Sigmoid colon (tissue), 6 donors: ENCODE measurements at regions not wholly inside any gene's neighbourhood (a gene's known extent, or its start where the extent isn't known, plus 50 kb on each side); places are given as distances from the start of the nearest gene placed in this dataset.

Experiments
- DNase-seq: peaks from one replicate; pipeline ENCODE4 v3.0.0-alpha.2; 2019
- H3K27ac ChIP-seq, 4 donors: fragments of 200-600 bp; sonication (generic); one replicate each; pipeline ENCODE4 v1.5.1; 2016 to 2019; ENCODE audit warnings: mild to moderate bottlenecking in 1 of 4
- H3K27me3 ChIP-seq, 3 donors: fragments of 200-600 bp; sonication (generic); one replicate each; pipeline ENCODE4 v1.5.1; 2019; ENCODE audit warnings: mild to moderate bottlenecking in 1 of 3
- H3K36me3 ChIP-seq, 4 donors: fragments of 200-600 bp; sonication (generic); one replicate each; pipeline ENCODE4 v1.5.1; 2016 to 2019
- H3K4me1 ChIP-seq, 4 donors: fragments of 200-600 bp; sonication (generic); one replicate each; pipeline ENCODE4 v1.5.1; 2017 to 2019
- H3K4me3 ChIP-seq, 4 donors: fragments of 200-600 bp; sonication (generic); one replicate each; pipeline ENCODE4 v1.5.1; 2017 to 2019; ENCODE audit warnings: mild to moderate bottlenecking in 2 of 4, moderate library complexity in 1 of 4
- H3K9me3 ChIP-seq, 4 donors: fragments of 200-600 bp in 3 of 4; sonication (generic) in 3 of 4; one replicate each; pipeline versions ENCODE4 v1.5.1 to v1.6.1; 2013 to 2019
- CTCF ChIP-seq, 4 experiments: fragments of 450-650 bp in 3 of 4; fragments of 200-600 bp in 1 of 4; IDR thresholded peaks; one replicate each; pipeline ENCODE4 v1.5.1; 2016 to 2019; ENCODE audit warnings: antibody characterized with exemption in 4 of 4, mild to moderate bottlenecking in 3 of 4, moderate library complexity in 2 of 4
- EP300 ChIP-seq, 4 donors: sonication (generic); formaldehyde crosslinking; IDR thresholded peaks; one replicate each; pipeline ENCODE4 v1.6.1; 2017; ENCODE audit warnings: antibody characterized with exemption in 4 of 4
- POLR2A ChIP-seq, 2 donors: fragments of 450-650 bp; IDR thresholded peaks; one replicate each; pipeline ENCODE4 v1.6.1; 2016; ENCODE audit warnings: antibody characterized with exemption in 2 of 2, mild to moderate bottlenecking in 2 of 2, moderate library complexity in 2 of 2
- POLR2AphosphoS5 ChIP-seq, 4 donors: sonication (generic); formaldehyde crosslinking; IDR thresholded peaks; one replicate each; pipeline ENCODE4 v1.6.1; 2017; ENCODE audit warnings: antibody characterized with exemption in 4 of 4
- WGBS, 2 donors: extraction: QIAGEN DNeasy Blood & Tissue Kit; methylation state at CpG; one replicate each; pipeline ENCODE4 v1.1.7; 2013; 5-methylcytosine and 5-hydroxymethylcytosine counted together
- intact Hi-C: fragments of 100-400 bp; cut with DNase I; formaldehyde crosslinking; loops from one replicate; pipeline ENCODE4 v1.15.1; 2023
- donor health status: healthy with polysubstance abuse.
- donor health status: healthy.

- DNase-seq, result no peak
- Histone ChIP-seq H3K27ac (no peak overlapping the region), H3K4me1 (peaks cover 0 to 2% (median 0%) of the 10 kb centered on the region in 4 donors), H3K27me3 (no peaks in the 10 kb centered on the region), H3K4me3 (no peak overlapping the region), H3K36me3 (no peaks in the 10 kb centered on the region), H3K9me3 (no peaks in the 10 kb centered on the region)
- 43 to 62% methylated on average over 4 of the region's 4 CpGs for WGBS, 2 donors
- intact Hi-C loops, result no loop called here
- TF ChIP-seq CTCF (IDR thresholded peaks at IDR 0.05) (no peak), EP300 (IDR thresholded peaks at IDR 0.05) (no peak), POLR2A (IDR thresholded peaks at IDR 0.05) (no peak), POLR2AphosphoS5 (IDR thresholded peaks at IDR 0.05) (no peak)
Measured at GRCh38 chr15:93825682-93826081, 405.7 kb upstream of the MCTP2 start.

- intact Hi-C loops, result no loop called here
- no peak overlapping the region for H3K27ac ChIP-seq
- H3K36me3 ChIP-seq, result no peaks in the 10 kb centered on the region
- H3K27me3 ChIP-seq, result no peaks in the 10 kb centered on the region
- TF ChIP-seq CTCF (IDR thresholded peaks at IDR 0.05) (no peak), POLR2AphosphoS5 (IDR thresholded peaks at IDR 0.05) (no peak), POLR2A (IDR thresholded peaks at IDR 0.05) (no peak), EP300 (IDR thresholded peaks at IDR 0.05) (no peak)
- H3K4me1 ChIP-seq, result peaks cover 0 to 7% (median 0%) of the 10 kb centered on the region in 4 donors
- no peak for DNase-seq
- 79 to 88% methylated on average over 9 of the region's 9 CpGs for WGBS, 2 donors
- no peaks in the 10 kb centered on the region for H3K9me3 ChIP-seq
- no peak overlapping the region for H3K4me3 ChIP-seq
Measured at GRCh38 chr15:93823971-93824913, 407.1 kb upstream of the MCTP2 start.

GRCh38 chr15:93820566-93820965 lies 410.8 kb upstream of the MCTP2 start:
- H3K27me3 ChIP-seq, result no peaks in the 10 kb centered on the region
- DNase-seq, result no peak
- H3K9me3 ChIP-seq, result no peaks in the 10 kb centered on the region
- intact Hi-C loops, result no loop called here
- TF ChIP-seq CTCF (IDR thresholded peaks at IDR 0.05), result no peak
- no peak for TF ChIP-seq POLR2AphosphoS5 (IDR thresholded peaks at IDR 0.05)
- TF ChIP-seq POLR2A (IDR thresholded peaks at IDR 0.05), result no peak
- TF ChIP-seq EP300 (IDR thresholded peaks at IDR 0.05), result no peak
- 83 to 87% methylated on average over 4 of the region's 4 CpGs for WGBS, 2 donors
- H3K36me3 ChIP-seq, result no peaks in the 10 kb centered on the region
- H3K4me3 ChIP-seq, result no peak overlapping the region
- no peak overlapping the region for H3K27ac ChIP-seq
- H3K4me1 ChIP-seq, result peaks cover 0 to 7% (median 0%) of the 10 kb centered on the region in 4 donors

- Histone ChIP-seq H3K4me3 (no peak overlapping the region), H3K9me3 (no peaks in the 10 kb centered on the region), H3K27me3 (no peaks in the 10 kb centered on the region), H3K36me3 (no peaks in the 10 kb centered on the region), H3K27ac (no peak overlapping the region), H3K4me1 (peaks cover 0 to 7% (median 0%) of the 10 kb centered on the region in 4 donors)
- intact Hi-C loops, result no loop called here
- 43 to 73% methylated on average over 4 of the region's 4 CpGs for WGBS, 2 donors
- no peak for DNase-seq
- no peak for TF ChIP-seq EP300 (IDR thresholded peaks at IDR 0.05)
- TF ChIP-seq CTCF (IDR thresholded peaks at IDR 0.05), result no peak
- TF ChIP-seq POLR2AphosphoS5 (IDR thresholded peaks at IDR 0.05), result no peak
- no peak for TF ChIP-seq POLR2A (IDR thresholded peaks at IDR 0.05)
Measured at GRCh38 chr15:93819826-93820225, 411.5 kb upstream of the MCTP2 start.
